ENCODE measurements at regions not wholly inside any gene's neighbourhood (a gene's known extent, or its start where the extent isn't known, plus 50 kb on each side); places are given as distances from the start of the nearest gene placed in this dataset.

DNA sequence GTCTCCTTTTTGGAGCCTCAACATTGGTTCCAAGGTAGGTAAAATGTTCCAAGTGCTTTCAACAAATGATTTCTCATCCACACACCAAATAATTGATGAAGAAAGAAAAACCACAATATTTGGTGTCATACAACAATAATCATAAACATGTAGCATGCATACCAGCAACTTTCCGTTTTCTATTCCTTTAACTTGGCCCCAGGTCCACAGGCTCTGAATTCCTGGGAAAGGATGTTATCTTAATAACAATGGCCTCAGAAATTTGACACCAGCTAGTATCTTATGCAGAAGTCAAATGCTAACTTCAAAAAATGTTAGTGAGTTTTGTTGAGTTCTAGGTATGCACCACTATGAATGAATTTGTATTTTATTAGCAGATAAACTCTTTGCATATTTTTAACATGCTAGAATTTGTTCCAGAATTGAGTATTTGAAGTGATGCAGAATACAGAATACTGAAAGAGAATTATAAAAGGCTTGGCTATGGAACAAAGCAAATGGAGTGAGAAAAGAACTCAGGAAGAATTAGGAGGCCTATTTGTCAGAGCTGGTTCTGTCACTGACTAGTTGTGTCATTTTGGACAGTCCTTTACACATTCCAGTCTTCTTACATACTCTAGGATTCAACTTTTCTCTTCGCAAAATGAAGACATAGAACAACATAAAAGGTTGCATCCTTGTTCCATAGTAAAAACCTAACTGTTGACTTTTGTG is 435.3 kb upstream of the TNC start:
- TF ChIP-seq, protein P1, sequence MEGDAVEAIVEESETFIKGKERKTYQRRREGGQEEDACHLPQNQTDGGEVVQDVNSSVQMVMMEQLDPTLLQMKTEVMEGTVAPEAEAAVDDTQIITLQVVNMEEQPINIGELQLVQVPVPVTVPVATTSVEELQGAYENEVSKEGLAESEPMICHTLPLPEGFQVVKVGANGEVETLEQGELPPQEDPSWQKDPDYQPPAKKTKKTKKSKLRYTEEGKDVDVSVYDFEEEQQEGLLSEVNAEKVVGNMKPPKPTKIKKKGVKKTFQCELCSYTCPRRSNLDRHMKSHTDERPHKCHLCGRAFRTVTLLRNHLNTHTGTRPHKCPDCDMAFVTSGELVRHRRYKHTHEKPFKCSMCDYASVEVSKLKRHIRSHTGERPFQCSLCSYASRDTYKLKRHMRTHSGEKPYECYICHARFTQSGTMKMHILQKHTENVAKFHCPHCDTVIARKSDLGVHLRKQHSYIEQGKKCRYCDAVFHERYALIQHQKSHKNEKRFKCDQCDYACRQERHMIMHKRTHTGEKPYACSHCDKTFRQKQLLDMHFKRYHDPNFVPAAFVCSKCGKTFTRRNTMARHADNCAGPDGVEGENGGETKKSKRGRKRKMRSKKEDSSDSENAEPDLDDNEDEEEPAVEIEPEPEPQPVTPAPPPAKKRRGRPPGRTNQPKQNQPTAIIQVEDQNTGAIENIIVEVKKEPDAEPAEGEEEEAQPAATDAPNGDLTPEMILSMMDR (conservative IDR thresholded peaks at IDR 0.05; ENCODE audit: low read length), result no peak
- no peak for TF ChIP-seq EZH2phosphoT487 (IDR thresholded peaks at IDR 0.05; ENCODE audit: borderline replicate concordance)

All from Loucy (cell line).